Spleen (tissue), 7 donors: ENCODE measurements at regions not wholly inside any gene's neighbourhood (a gene's known extent, or its start where the extent isn't known, plus 50 kb on each side); places are given as distances from the start of the nearest gene placed in this dataset.

ENCODE experiments used
- POLR2A ChIP-seq, 3 donors: fragments of 450-650 bp; IDR thresholded peaks; one replicate each; pipeline ENCODE4 v1.5.1; 2017; ENCODE audit warnings: antibody characterized with exemption in 3 of 3, mild to moderate bottlenecking in 1 of 3
- TF ChIP-seq, protein P1 (sequence below), 11 experiments: fragments of 200-600 bp in 7 of 11; fragments of 450-650 bp in 4 of 11; sonication (generic) in 4 of 11; IDR thresholded peaks in 8 of 11; conservative IDR thresholded peaks in 3 of 11; 1 replicate in 7 of 11; 2 replicates in 4 of 11; pipeline versions ENCODE4 v1.4.0 to v1.8.0; 2016 to 2021; ENCODE audit warnings: antibody characterized with exemption in 11 of 11, inconsistent platforms in 4 of 11, mild to moderate bottlenecking in 1 of 11
- donor health status: DM: no; HTN: no; CAD: no; lungs with moderate emphysema.
- donor health status: DM: no; HTN: no; CAD: no.
- donor health status: DM: no; HTN: no; CAD: no.

GRCh38 chr9:103323699-103324098 is 328.6 kb downstream of the CYLC2 start:
- TF ChIP-seq, protein P1, sequence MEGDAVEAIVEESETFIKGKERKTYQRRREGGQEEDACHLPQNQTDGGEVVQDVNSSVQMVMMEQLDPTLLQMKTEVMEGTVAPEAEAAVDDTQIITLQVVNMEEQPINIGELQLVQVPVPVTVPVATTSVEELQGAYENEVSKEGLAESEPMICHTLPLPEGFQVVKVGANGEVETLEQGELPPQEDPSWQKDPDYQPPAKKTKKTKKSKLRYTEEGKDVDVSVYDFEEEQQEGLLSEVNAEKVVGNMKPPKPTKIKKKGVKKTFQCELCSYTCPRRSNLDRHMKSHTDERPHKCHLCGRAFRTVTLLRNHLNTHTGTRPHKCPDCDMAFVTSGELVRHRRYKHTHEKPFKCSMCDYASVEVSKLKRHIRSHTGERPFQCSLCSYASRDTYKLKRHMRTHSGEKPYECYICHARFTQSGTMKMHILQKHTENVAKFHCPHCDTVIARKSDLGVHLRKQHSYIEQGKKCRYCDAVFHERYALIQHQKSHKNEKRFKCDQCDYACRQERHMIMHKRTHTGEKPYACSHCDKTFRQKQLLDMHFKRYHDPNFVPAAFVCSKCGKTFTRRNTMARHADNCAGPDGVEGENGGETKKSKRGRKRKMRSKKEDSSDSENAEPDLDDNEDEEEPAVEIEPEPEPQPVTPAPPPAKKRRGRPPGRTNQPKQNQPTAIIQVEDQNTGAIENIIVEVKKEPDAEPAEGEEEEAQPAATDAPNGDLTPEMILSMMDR (IDR thresholded peaks at IDR 0.05 in 8 of 11, conservative IDR thresholded peaks at IDR 0.05 in 3 of 11) = no peak
- TF ChIP-seq POLR2A (IDR thresholded peaks at IDR 0.05) = no peak
